ENCODE measurements at regions not wholly inside any gene's neighbourhood (a gene's known extent, or its start where the extent isn't known, plus 50 kb on each side); places are given as distances from the start of the nearest gene placed in this dataset.

- Mint-ChIP-seq H3K27me3 (peaks cover 12% of the 10 kb centered on the region), H3K27ac (no peak overlapping the region), H3K4me3 (no peak overlapping the region), H3K9me3 (peaks cover 3% of the 10 kb centered on the region), H3K4me1 (no peaks in the 10 kb centered on the region), H3K36me3 (no peaks in the 10 kb centered on the region)
Observed at GRCh38 chr4:35900286-35901243, 343.7 kb downstream of the ARAP2 start.

DNA sequence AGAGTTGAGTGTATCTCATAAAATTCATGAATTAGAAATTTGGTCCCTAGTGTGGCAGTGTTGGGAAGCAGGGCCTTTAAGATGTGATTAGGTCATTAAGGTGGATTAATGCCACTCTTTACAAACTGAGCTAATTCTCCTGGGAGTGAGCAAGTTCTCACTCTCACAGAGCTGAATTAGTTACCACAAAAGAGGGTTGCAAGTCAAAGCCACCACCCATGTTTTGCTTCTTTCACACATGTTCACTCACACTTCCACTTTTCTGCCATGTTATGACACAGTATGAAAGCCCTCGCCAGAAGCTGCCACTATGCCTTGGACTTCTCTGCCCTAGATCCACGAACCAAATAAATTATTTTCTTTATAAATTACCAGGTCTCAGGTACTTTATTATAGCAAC, 332.1 kb downstream of the ARAP2 start:
- Mint-ChIP-seq H3K27ac (no peak overlapping the region), H3K36me3 (no peaks in the 10 kb centered on the region), H3K4me3 (no peak overlapping the region), H3K9me3 (no peaks in the 10 kb centered on the region), H3K27me3 (peaks cover 14% of the 10 kb centered on the region), H3K4me1 (no peaks in the 10 kb centered on the region)

DNA sequence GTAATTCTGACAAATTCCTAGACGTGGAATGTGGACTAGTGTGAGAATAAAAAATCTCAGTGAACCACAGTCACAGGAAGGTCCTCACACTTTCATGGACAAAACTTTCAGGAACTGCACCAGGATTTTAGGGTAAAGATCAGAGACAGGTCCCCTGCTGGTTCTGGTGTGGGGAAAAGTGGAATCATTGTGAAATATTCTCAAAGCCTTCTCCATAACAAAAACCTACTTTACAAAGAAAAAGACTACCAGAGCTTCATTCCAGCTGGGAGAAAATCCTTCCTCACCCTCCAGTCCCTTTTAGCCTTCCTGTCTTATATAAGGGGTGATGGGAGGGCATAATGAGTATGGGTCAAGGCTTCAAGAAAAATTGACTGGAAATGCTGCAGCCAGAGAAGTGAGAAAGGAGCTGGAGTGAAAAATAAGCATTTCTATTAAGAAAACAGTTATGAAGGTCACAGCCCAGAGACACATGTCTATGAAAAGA, 325.8 kb downstream of the ARAP2 start:
- no peak overlapping the region for H3K4me3 Mint-ChIP-seq
- no peaks in the 10 kb centered on the region for H3K9me3 Mint-ChIP-seq
- H3K27ac Mint-ChIP-seq = no peak overlapping the region
- H3K27me3 Mint-ChIP-seq = peaks cover 11% of the 10 kb centered on the region
- no peaks in the 10 kb centered on the region for H3K4me1 Mint-ChIP-seq
- H3K36me3 Mint-ChIP-seq = no peaks in the 10 kb centered on the region

DNA sequence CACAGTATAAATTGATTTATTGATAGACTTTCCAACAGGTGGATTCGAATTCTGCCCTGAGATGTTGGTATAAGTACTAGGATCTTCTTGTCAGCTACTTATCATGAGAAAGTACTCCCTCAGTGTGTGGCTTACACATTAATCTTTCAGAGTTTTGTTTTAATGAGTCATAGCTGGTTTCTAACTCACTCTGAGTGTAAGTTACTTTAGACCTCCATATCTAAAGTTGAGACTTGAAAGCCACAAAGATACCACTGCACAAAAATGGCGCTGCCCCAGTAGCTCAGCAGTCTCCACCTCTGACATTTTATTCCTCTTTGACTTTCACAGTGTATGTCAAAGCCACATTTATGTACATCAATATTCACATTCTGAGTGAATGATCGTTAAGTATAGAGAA, 318.5 kb downstream of the ARAP2 start:
- H3K4me1 Mint-ChIP-seq = no peaks in the 10 kb centered on the region
- no peaks in the 10 kb centered on the region for H3K9me3 Mint-ChIP-seq
- no peak overlapping the region for H3K4me3 Mint-ChIP-seq
- H3K27ac Mint-ChIP-seq = no peak overlapping the region
- peaks cover 1% of the 10 kb centered on the region for H3K27me3 Mint-ChIP-seq
- H3K36me3 Mint-ChIP-seq = no peaks in the 10 kb centered on the region

DNA sequence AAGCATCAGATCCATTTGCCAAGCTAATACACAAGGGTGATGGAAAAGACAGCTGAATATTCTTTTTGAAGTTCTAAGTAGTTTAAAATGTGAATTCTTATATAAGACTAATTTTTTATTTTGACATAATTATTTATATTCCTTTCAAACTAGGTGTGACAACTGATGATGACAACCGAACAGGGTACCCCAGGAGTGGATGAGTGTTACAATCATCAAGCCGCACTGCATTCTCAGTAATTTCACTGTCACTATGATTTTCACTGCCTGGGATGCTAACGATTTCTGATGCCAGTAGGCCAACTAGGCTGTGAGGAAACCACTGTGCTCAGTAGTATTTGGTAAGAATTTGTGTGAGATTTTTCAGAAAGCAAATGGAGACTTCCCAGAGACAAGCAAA, 317.5 kb downstream of the ARAP2 start:
- Mint-ChIP-seq H3K9me3 (no peaks in the 10 kb centered on the region), H3K27ac (no peak overlapping the region), H3K4me1 (no peaks in the 10 kb centered on the region), H3K27me3 (peaks cover 1% of the 10 kb centered on the region), H3K36me3 (no peaks in the 10 kb centered on the region), H3K4me3 (no peak overlapping the region)

DNA sequence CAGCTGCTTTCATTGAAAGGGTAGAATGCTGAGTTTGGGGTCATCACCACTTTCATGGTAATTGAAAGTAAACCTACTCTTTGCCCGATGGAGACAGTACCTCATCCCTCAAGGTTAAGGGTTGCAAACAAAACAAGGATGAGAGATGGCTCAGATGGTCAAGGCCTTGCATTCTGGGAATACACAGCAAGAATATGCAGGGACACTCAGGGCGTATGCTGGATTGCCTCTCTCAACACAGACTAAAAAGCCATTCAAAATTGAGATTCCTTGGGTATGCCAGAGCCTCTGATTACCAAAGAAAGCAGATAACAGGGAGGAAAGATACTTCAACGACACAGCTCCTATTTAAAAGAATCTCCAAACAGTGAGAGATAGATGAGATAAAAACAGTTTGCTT, 310.4 kb downstream of the ARAP2 start:
- no peaks in the 10 kb centered on the region for H3K36me3 Mint-ChIP-seq
- H3K4me3 Mint-ChIP-seq = no peak overlapping the region
- no peaks in the 10 kb centered on the region for H3K4me1 Mint-ChIP-seq
- H3K9me3 Mint-ChIP-seq = no peaks in the 10 kb centered on the region
- H3K27ac Mint-ChIP-seq = no peak overlapping the region
- peaks cover 1% of the 10 kb centered on the region for H3K27me3 Mint-ChIP-seq

DNA sequence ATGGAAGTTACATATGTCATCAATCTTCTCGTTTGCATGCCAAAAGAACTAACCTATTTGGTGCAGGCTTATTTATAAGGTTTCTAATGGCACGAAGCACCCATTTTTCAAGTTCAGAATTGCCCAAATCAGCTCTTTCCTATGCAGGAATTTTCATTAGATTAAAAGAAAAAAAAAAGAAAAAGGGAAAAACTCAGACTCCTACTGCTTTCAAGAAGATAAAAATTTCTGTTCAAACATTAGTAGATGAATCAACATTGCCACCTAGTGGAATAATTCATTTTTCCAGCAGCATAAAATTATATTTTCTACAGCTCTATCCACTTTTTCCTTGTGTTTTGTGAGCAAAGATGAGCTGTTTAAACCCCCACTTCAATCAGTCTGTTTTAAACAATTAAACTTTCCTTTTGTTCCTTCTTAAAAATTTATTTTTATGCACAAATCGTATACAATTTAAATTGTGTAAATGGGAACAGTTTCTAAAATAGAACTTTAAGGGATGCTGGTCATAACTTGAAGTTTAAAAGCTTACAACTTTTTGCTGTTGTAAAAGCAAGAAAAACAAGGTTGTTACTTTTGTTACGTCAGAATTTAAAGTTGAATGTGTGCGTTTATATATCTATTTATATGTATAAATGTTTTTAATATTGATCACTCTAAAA, 309.9 kb downstream of the ARAP2 start:
- Mint-ChIP-seq H3K36me3 (no peaks in the 10 kb centered on the region), H3K9me3 (no peaks in the 10 kb centered on the region), H3K27me3 (no peaks in the 10 kb centered on the region), H3K4me1 (no peaks in the 10 kb centered on the region), H3K4me3 (no peak overlapping the region), H3K27ac (no peak overlapping the region)

DNA sequence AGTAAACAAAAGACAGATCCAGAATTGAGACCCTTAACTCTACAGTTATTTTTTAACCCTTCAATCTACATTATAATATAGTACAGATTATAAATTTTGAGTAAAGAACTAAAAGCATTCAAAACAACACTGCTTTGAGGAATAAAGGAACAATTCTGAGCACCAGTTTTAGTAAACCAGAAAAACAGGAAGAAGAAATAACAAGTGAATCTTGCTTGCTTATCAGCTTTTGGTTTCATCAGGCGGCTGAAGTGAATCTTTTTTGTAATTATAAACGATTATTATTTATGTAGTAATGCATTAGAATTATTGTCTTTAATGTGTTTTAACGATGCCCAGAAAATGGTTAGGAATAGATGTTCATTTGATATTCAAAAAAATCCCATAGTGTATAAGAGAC, 305.4 kb downstream of the ARAP2 start:
- Mint-ChIP-seq H3K4me3 (no peak overlapping the region), H3K9me3 (no peaks in the 10 kb centered on the region), H3K27me3 (no peaks in the 10 kb centered on the region), H3K4me1 (no peaks in the 10 kb centered on the region), H3K36me3 (no peaks in the 10 kb centered on the region), H3K27ac (no peak overlapping the region)

GRCh38 chr4:35939751-35940150, 304.6 kb downstream of the ARAP2 start:
- no peak overlapping the region for H3K4me3 Mint-ChIP-seq
- no peak overlapping the region for H3K27ac Mint-ChIP-seq
- no peaks in the 10 kb centered on the region for H3K9me3 Mint-ChIP-seq
- no peaks in the 10 kb centered on the region for H3K4me1 Mint-ChIP-seq
- H3K27me3 Mint-ChIP-seq = peaks cover under 1% of the 10 kb centered on the region
- no peaks in the 10 kb centered on the region for H3K36me3 Mint-ChIP-seq

DNA sequence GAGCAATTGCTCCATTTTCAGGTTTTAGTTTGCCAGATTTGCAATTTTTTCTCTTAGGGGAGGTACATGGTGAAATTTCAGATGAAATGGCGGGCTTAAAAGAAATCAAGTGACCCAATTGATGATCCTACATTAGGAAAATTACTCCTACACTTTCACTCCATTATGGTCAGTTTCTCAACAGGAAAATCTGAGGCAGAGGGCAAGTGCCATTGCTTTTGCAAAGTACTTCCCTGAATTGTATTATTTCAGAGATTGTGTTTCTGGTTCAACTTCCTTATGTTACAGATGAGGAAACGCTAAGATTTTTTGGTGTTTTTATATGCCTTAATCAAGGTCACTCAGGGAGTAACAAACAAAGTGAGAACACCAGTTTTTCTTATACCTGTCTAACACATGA, 302.2 kb downstream of the ARAP2 start:
- Mint-ChIP-seq H3K4me3 (no peak overlapping the region), H3K9me3 (no peaks in the 10 kb centered on the region), H3K27ac (no peak overlapping the region)

GRCh38 chr4:35943606-35944005, 300.7 kb downstream of the ARAP2 start:
- no peak overlapping the region for H3K27ac Mint-ChIP-seq
- H3K27me3 Mint-ChIP-seq = peaks cover 2% of the 10 kb centered on the region
- no peaks in the 10 kb centered on the region for H3K4me1 Mint-ChIP-seq
- H3K9me3 Mint-ChIP-seq = no peaks in the 10 kb centered on the region
- no peak overlapping the region for H3K4me3 Mint-ChIP-seq
- H3K36me3 Mint-ChIP-seq = no peaks in the 10 kb centered on the region

More for the DNA sequence above, 302.2 kb downstream of the ARAP2 start:
- Mint-ChIP-seq H3K4me1 (no peaks in the 10 kb centered on the region), H3K27me3 (peaks cover 2% of the 10 kb centered on the region), H3K36me3 (no peaks in the 10 kb centered on the region)

- Mint-ChIP-seq H3K4me3 (no peak overlapping the region), H3K27me3 (peaks cover 2% of the 10 kb centered on the region), H3K36me3 (no peaks in the 10 kb centered on the region), H3K4me1 (no peaks in the 10 kb centered on the region), H3K9me3 (peaks cover 13% of the 10 kb centered on the region), H3K27ac (no peak overlapping the region)
Observed at GRCh38 chr4:35948171-35948570, 296.1 kb downstream of the ARAP2 start.

DNA sequence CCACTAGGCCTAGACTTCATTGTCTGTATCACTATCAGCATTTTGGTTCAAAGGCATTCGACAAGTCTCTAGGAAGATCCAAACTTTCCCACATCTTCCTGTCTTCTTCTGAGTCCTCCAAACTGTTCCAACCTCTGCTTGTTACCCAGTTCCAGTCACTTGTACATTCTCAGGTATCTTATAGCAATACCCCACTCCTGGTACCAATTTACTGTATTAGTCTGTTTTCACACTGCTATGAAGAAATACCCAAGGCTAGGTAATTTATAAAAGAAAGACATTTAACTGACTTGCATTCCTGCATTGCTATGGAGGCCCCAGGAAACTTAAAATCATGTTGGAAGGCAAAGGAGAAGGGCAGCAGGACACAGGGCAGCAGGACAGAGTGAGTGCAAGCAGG, 293.9 kb downstream of the ARAP2 start:
- no peak overlapping the region for H3K27ac Mint-ChIP-seq
- H3K4me1 Mint-ChIP-seq = no peaks in the 10 kb centered on the region
- no peaks in the 10 kb centered on the region for H3K27me3 Mint-ChIP-seq
- H3K36me3 Mint-ChIP-seq = no peaks in the 10 kb centered on the region
- peaks cover 17% of the 10 kb centered on the region for H3K9me3 Mint-ChIP-seq
- no peak overlapping the region for H3K4me3 Mint-ChIP-seq

DNA sequence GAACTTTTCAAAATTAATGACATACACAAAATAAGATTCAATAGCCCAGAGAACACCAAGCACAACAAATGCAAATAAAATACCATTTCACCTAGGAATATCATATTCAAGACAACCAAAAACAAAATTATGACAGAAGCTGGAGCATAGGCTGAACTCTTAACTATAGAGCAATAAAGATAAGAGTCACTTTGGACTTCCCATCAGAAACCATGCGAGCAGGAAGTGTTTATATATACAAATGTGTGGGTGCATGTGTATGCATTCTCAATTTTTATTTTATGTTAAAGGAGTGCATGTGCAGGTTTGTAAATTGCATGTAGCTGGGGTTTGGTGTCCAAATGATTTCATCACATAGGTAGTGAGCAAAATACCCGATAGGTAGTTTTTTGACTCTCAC, 291.6 kb downstream of the ARAP2 start:
- no peaks in the 10 kb centered on the region for H3K27me3 Mint-ChIP-seq
- no peaks in the 10 kb centered on the region for H3K36me3 Mint-ChIP-seq
- H3K27ac Mint-ChIP-seq = no peak overlapping the region
- no peaks in the 10 kb centered on the region for H3K4me1 Mint-ChIP-seq
- H3K4me3 Mint-ChIP-seq = no peak overlapping the region
- peaks cover 25% of the 10 kb centered on the region for H3K9me3 Mint-ChIP-seq

DNA sequence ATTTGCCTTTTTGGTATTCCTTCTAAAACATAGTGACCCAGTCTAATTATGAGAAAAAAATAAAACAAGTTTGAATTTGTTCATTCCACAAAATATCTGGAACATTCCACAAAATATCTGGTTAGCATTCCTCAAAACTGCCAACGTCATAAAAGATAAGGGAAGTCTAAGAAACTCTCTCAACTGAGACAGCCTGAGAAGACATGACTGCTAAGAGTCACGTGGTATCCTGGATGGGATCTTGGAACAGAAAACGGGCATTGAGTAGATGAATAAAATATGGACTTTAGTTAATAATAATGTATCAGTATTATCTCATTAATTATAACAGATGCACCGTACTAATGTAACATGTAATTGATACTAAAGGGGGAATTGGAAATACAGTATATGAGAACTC, 280.9 kb downstream of the ARAP2 start:
- Mint-ChIP-seq H3K4me1 (no peaks in the 10 kb centered on the region), H3K9me3 (no peaks in the 10 kb centered on the region), H3K36me3 (no peaks in the 10 kb centered on the region), H3K4me3 (no peak overlapping the region), H3K27me3 (no peaks in the 10 kb centered on the region), H3K27ac (no peak overlapping the region)

DNA sequence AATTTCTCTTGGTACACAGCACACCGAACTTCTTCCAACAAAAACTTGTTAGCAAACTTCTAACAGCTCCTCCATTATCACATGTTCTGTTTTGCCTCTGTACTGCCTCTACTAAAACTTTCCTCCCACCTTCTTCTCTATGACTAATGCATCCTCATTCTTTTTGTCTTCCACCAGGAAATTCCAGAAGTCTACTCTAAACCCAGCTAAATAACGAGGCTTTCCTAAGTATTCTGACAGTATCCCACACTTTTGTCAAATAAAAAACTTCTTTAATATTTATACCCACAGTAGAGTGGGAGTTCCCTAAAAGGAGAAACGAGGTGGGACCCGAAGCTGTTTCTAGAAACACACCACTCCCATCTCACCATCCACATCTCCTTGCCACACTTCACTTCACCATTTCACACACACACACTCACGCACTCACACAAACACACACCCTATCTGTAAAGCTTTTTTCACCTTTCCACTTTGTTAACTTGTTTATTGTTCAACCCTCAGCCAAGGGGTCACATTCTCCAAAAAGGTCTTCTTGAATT, 280.3 kb downstream of the ARAP2 start:
- Mint-ChIP-seq H3K4me1 (no peaks in the 10 kb centered on the region), H3K9me3 (no peaks in the 10 kb centered on the region), H3K4me3 (no peak overlapping the region), H3K36me3 (no peaks in the 10 kb centered on the region), H3K27ac (no peak overlapping the region), H3K27me3 (no peaks in the 10 kb centered on the region)

Data from activated naive CD4-positive, alpha-beta T cell treated with anti-CD3 and anti-CD28 coated beads, Interleukin-2, amount 50 U/mL, for 24 hours (primary cell).